ENCODE measurements at regions not wholly inside any gene's neighbourhood (a gene's known extent, or its start where the extent isn't known, plus 50 kb on each side); places are given as distances from the start of the nearest gene placed in this dataset.

DNA sequence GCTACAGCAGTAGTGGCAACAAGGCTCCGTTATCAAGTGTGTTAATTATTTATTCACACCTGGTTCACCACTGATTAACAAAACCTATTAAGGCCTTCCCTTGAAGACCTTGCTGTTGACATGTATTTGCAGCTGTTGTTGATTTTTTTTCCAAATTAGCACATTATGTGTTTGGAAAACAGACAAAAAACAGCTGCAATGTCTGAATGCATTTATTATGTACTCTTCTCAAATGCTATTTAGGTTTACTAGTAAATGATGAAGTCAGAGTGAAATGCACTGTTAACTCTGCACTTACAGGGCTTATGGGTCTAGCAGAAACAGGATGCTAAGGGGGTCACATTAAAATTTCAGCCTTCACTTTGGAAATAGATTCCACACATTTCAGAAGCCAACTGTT lies 99.5 kb upstream of the PCDH7 start:
- no peak overlapping the region for H4K91ac ChIP-seq (ENCODE audit: low read depth, low read length, poor library complexity)
- no CpG with 5 or more reads among the region's 1 CpG for WGBS, 2 donors (ENCODE audit: extremely low coverage in 2 of 2, insufficient read length in 2 of 2, insufficient replicate concordance in 1 of 2)

DNA sequence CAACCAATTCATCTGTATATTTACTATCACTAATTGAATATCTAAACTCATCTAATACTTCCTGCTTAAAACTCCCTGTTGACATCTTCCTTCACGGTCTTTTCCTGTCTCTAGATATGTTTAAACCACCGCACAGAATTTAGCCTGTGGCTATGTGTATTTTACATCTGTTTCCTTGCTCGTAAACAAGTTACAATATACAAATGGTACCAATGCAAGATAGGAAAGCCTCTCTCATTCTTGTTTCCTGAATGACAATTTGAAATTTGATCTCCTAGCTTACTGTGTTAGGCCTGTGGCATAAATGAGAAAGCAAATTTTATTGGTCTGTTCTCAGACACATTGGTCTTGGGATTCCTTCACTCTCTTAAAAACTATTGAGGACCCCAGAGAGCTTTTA lies 89.7 kb upstream of the PCDH7 start:
- Histone ChIP-seq H3K4me3 (ENCODE audit: low read length in 2 of 2) (no peak overlapping the region), H2BK5ac (ENCODE audit: low read length) (no peak overlapping the region), H3K27ac (replicated peaks; ENCODE audit: low read length) (no peak overlapping the region), H3K18ac (ENCODE audit: low read length) (no peak overlapping the region), H3K36me3 (replicated peaks in 1 of 2; ENCODE audit: control insufficient read depth in 2 of 2, insufficient read depth in 2 of 2, low read length in 2 of 2) (no peaks in the 10 kb centered on the region), H3K9ac (ENCODE audit: low read depth, low read length, poor library complexity) (no peak overlapping the region), H3K14ac (ENCODE audit: low read length) (no peak overlapping the region), H3K79me1 (ENCODE audit: low read depth, low read length) (no peaks in the 10 kb centered on the region), H3K9me3 (replicated peaks in 1 of 2; ENCODE audit: control insufficient read depth in 2 of 2, insufficient read depth in 1 of 2, low read depth in 1 of 2, low read length in 2 of 2) (no peaks in the 10 kb centered on the region), H4K8ac (ENCODE audit: low read depth, low read length) (no peak overlapping the region), H2BK15ac (ENCODE audit: low read length) (no peak overlapping the region), H2AFZ (ENCODE audit: low read length) (no peak overlapping the region), H3K4me2 (ENCODE audit: insufficient read depth, low read length, poor library complexity, severe bottlenecking) (no peak overlapping the region), H3K27me3 (ENCODE audit: control insufficient read depth in 3 of 3, insufficient read depth in 3 of 3, low read depth in 1 of 3, low read length in 3 of 3) (no peaks in the 10 kb centered on the region), H3K4me1 (ENCODE audit: control insufficient read depth in 2 of 2, insufficient read depth in 1 of 2, low read depth in 1 of 2, low read length in 2 of 2) (no peaks in the 10 kb centered on the region), H2BK120ac (ENCODE audit: low read depth, low read length) (no peak overlapping the region), H3K23ac (ENCODE audit: low read depth, low read length, poor library complexity) (no peak overlapping the region), H3K4ac (ENCODE audit: low read length) (no peak overlapping the region), H4K91ac (ENCODE audit: low read depth, low read length, poor library complexity) (no peak overlapping the region), H2AK5ac (ENCODE audit: low read depth, low read length) (no peak overlapping the region), H2BK12ac (ENCODE audit: low read length) (no peak overlapping the region)
- DNase-seq (ENCODE audit: low spot score) = no peak
- WGBS, 2 donors (ENCODE audit: extremely low coverage in 2 of 2, insufficient read length in 2 of 2, insufficient replicate concordance in 1 of 2) = no CpG with 5 or more reads among the region's 3 CpGs

More for the DNA sequence above, 99.5 kb upstream of the PCDH7 start:
- Histone ChIP-seq H3K9me3 (replicated peaks in 1 of 2; ENCODE audit: control insufficient read depth in 2 of 2, insufficient read depth in 1 of 2, low read depth in 1 of 2, low read length in 2 of 2) (no peaks in the 10 kb centered on the region), H2BK12ac (ENCODE audit: low read length) (no peak overlapping the region), H2BK15ac (ENCODE audit: low read length) (no peak overlapping the region), H3K4me1 (ENCODE audit: control insufficient read depth in 2 of 2, insufficient read depth in 1 of 2, low read depth in 1 of 2, low read length in 2 of 2) (no peaks in the 10 kb centered on the region), H3K27me3 (ENCODE audit: control insufficient read depth in 3 of 3, insufficient read depth in 3 of 3, low read depth in 1 of 3, low read length in 3 of 3) (no peaks in the 10 kb centered on the region), H3K4ac (ENCODE audit: low read length) (no peak overlapping the region), H3K36me3 (replicated peaks in 1 of 2; ENCODE audit: control insufficient read depth in 2 of 2, insufficient read depth in 2 of 2, low read length in 2 of 2) (no peaks in the 10 kb centered on the region), H3K79me1 (ENCODE audit: low read depth, low read length) (no peaks in the 10 kb centered on the region), H3K18ac (ENCODE audit: low read length) (no peak overlapping the region), H2AK5ac (ENCODE audit: low read depth, low read length) (no peak overlapping the region), H2BK120ac (ENCODE audit: low read depth, low read length) (no peak overlapping the region), H2AFZ (ENCODE audit: low read length) (no peak overlapping the region), H3K23ac (ENCODE audit: low read depth, low read length, poor library complexity) (no peak overlapping the region), H3K4me3 (ENCODE audit: low read length in 2 of 2) (no peak overlapping the region), H3K4me2 (ENCODE audit: insufficient read depth, low read length, poor library complexity, severe bottlenecking) (no peak overlapping the region), H4K8ac (ENCODE audit: low read depth, low read length) (no peak overlapping the region), H3K27ac (replicated peaks; ENCODE audit: low read length) (no peak overlapping the region), H3K9ac (ENCODE audit: low read depth, low read length, poor library complexity) (no peak overlapping the region), H3K14ac (ENCODE audit: low read length) (no peak overlapping the region), H2BK5ac (ENCODE audit: low read length) (no peak overlapping the region)
- DNase-seq (ENCODE audit: low spot score) = no peak

DNA sequence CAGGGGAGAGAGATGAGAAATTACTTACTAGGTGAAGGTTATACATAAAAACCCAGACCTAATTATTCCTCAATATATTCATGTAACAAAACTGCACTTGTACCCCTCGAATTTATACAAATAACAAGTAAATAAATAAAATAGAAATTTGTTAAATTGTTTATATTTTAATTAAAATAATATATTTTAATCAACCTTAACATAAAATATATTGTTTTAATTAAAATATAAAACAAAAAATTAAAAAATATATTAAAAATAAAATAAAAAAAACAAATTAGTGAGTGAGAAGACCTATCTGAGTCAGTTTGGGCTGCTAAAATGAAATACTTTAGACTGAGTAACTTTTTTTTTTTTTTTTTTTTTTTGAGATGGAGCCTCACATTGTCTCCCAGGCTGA lies 87.4 kb upstream of the PCDH7 start:
- Histone ChIP-seq H3K23ac (ENCODE audit: low read depth, low read length, poor library complexity) (no peak overlapping the region), H2BK15ac (ENCODE audit: low read length) (no peak overlapping the region), H3K36me3 (replicated peaks in 1 of 2; ENCODE audit: control insufficient read depth in 2 of 2, insufficient read depth in 2 of 2, low read length in 2 of 2) (no peaks in the 10 kb centered on the region), H4K91ac (ENCODE audit: low read depth, low read length, poor library complexity) (no peak overlapping the region), H2BK12ac (ENCODE audit: low read length) (no peak overlapping the region), H3K4ac (ENCODE audit: low read length) (no peak overlapping the region), H3K4me3 (ENCODE audit: low read length in 2 of 2) (no peak overlapping the region), H2AK5ac (ENCODE audit: low read depth, low read length) (no peak overlapping the region), H3K27me3 (ENCODE audit: control insufficient read depth in 3 of 3, insufficient read depth in 3 of 3, low read depth in 1 of 3, low read length in 3 of 3) (no peaks in the 10 kb centered on the region), H3K14ac (ENCODE audit: low read length) (no peak overlapping the region), H3K9me3 (replicated peaks in 1 of 2; ENCODE audit: control insufficient read depth in 2 of 2, insufficient read depth in 1 of 2, low read depth in 1 of 2, low read length in 2 of 2) (no peaks in the 10 kb centered on the region), H3K4me1 (ENCODE audit: control insufficient read depth in 2 of 2, insufficient read depth in 1 of 2, low read depth in 1 of 2, low read length in 2 of 2) (no peaks in the 10 kb centered on the region), H4K8ac (ENCODE audit: low read depth, low read length) (no peak overlapping the region), H2AFZ (ENCODE audit: low read length) (no peak overlapping the region), H2BK120ac (ENCODE audit: low read depth, low read length) (no peak overlapping the region), H3K79me1 (ENCODE audit: low read depth, low read length) (no peaks in the 10 kb centered on the region), H3K9ac (ENCODE audit: low read depth, low read length, poor library complexity) (no peak overlapping the region), H2BK5ac (ENCODE audit: low read length) (no peak overlapping the region), H3K4me2 (ENCODE audit: insufficient read depth, low read length, poor library complexity, severe bottlenecking) (no peak overlapping the region), H3K27ac (replicated peaks; ENCODE audit: low read length) (no peak overlapping the region), H3K18ac (ENCODE audit: low read length) (no peak overlapping the region)
- DNase-seq (ENCODE audit: low spot score) = no peak
- no CpG with 5 or more reads among the region's 1 CpG for WGBS, 2 donors (ENCODE audit: extremely low coverage in 2 of 2, insufficient read length in 2 of 2, insufficient replicate concordance in 1 of 2)

DNA sequence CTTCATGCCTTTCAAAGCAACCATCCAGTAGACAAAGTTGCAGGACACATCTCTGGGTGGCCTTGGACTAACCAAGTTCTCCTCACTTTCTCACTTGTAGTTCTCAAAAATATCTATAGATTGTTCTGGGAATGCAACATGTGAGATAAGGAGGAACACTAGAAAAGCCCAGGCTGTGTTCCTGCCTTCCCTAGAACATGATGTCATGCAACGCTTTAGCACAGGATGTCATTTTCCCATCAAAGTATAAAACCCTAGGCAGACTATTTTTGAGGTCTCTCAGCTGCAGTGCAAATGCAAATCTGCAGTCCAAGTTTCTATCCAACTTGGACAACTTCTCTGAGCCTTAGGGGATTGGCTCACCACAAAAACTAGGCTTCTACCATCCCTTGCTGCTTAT lies 78.8 kb upstream of the PCDH7 start:
- Histone ChIP-seq H3K9ac (ENCODE audit: low read depth, low read length, poor library complexity) (no peak overlapping the region), H3K36me3 (replicated peaks in 1 of 2; ENCODE audit: control insufficient read depth in 2 of 2, insufficient read depth in 2 of 2, low read length in 2 of 2) (no peaks in the 10 kb centered on the region), H4K8ac (ENCODE audit: low read depth, low read length) (no peak overlapping the region), H2BK15ac (ENCODE audit: low read length) (no peak overlapping the region), H3K79me1 (ENCODE audit: low read depth, low read length) (no peaks in the 10 kb centered on the region), H3K4ac (ENCODE audit: low read length) (no peak overlapping the region), H3K23ac (ENCODE audit: low read depth, low read length, poor library complexity) (no peak overlapping the region), H3K4me1 (ENCODE audit: control insufficient read depth in 2 of 2, insufficient read depth in 1 of 2, low read depth in 1 of 2, low read length in 2 of 2) (no peaks in the 10 kb centered on the region), H2BK12ac (ENCODE audit: low read length) (no peak overlapping the region), H3K27me3 (ENCODE audit: control insufficient read depth in 3 of 3, insufficient read depth in 3 of 3, low read depth in 1 of 3, low read length in 3 of 3) (no peaks in the 10 kb centered on the region), H2BK120ac (ENCODE audit: low read depth, low read length) (no peak overlapping the region), H2AFZ (ENCODE audit: low read length) (no peak overlapping the region), H3K4me3 (ENCODE audit: low read length in 2 of 2) (no peak overlapping the region), H3K18ac (ENCODE audit: low read length) (no peak overlapping the region), H3K9me3 (replicated peaks in 1 of 2; ENCODE audit: control insufficient read depth in 2 of 2, insufficient read depth in 1 of 2, low read depth in 1 of 2, low read length in 2 of 2) (no peaks in the 10 kb centered on the region), H3K4me2 (ENCODE audit: insufficient read depth, low read length, poor library complexity, severe bottlenecking) (no peak overlapping the region), H2BK5ac (ENCODE audit: low read length) (no peak overlapping the region), H4K91ac (ENCODE audit: low read depth, low read length, poor library complexity) (no peak overlapping the region), H3K27ac (replicated peaks; ENCODE audit: low read length) (no peak overlapping the region), H3K14ac (ENCODE audit: low read length) (no peak overlapping the region), H2AK5ac (ENCODE audit: low read depth, low read length) (no peak overlapping the region)
- no peak for DNase-seq (ENCODE audit: low spot score)
- WGBS, 2 donors (ENCODE audit: extremely low coverage in 2 of 2, insufficient read length in 2 of 2, insufficient replicate concordance in 1 of 2) = no CpG with 5 or more reads among the region's 1 CpG
